ENCODE measurements at regions not wholly inside any gene's neighbourhood (a gene's known extent, or its start where the extent isn't known, plus 50 kb on each side); places are given as distances from the start of the nearest gene placed in this dataset.

DNA sequence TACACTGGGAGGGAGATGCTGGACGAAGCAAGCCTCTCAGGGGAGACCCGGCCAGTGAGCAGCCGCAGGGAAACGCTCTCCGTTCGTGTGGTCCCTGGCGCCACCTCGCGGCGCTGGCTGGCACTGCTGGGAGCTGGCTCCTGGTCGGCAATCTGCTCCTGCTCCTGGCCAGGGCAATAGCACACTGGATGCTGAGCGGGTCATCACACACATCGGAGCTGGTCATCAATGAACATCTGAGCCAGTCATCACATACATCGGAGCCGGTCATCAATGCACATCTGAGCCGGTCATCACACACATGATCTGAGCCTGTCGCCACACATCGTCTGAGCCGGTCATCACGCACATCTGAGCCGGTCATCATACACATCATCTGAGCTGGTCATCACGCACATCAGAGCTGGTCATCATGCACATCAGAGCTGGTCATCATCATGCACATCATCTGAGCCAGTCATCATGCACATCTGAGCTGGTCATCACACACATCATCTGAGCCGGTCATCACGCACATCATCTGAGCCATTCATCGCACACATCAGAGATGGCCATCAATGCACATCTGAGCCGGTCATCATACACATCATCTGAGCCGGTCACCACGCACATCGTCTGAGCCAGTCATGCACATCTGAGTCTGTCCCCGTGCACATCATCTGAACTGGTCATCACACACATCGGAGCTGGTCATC lies 217.3 kb downstream of the RBFOX3 start:
- peak; percentile 76 to 78 for DNase-seq

DNA sequence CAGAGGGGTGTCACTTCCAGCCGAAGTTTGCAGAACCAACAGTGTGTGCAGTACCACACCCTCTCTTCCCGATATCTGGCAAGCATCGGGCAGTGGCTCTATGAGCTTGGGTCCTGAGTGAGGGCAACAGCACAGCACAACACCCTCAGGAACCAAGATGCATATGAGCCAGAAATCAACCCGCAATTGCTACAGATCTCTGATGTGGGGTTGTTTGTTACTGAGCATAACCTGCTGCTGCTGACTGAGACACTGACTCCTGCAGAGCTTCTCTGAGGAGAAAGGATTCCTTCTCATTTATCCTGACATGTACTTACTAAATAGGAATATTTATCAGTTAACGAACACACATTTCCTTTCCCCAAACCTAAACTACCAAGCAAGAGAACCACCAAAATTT lies 218.3 kb downstream of the RBFOX3 start:
- DNase-seq, result no peak

DNA sequence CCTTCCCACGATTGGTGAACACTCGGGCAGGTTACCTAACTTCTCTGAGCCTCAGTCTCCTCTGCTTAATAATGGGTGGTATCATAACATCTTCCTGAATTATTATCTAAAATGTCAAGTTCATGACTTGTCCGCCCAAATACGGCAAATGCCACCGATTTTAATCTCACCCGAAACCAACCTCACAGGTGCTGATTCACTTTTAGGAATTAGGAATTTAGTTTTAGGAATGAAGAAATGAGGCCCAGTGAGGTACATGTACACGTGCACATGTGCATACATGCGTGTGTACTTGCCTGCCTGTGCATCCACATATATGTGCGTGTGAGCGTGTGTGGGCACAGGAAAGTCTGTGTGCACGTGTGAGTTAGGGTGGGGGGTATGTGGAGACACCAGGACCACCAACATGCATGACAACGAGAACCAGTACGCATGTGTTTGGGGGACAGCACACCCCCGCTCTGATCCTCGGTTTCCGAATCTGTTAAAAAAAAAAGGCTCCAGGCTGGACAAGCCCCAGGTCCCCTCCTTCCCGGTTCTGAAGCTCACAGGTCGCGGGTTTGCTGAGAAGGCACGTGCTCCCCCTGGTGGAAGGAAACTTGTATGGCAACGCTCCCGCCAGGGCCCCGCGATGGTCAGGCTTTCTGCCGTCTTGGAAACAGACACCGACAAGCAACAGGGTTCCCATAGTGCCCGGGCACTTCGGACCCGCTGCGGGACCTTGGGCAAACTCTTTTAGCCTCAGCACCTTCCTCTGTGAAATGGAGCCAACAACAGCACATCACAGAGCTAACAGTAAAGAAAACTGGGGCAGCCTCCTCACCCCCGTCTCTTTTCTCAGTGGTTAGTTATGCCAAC lies 219.2 kb downstream of the RBFOX3 start:
- peak; percentile 68 to 71 for DNase-seq

DNA sequence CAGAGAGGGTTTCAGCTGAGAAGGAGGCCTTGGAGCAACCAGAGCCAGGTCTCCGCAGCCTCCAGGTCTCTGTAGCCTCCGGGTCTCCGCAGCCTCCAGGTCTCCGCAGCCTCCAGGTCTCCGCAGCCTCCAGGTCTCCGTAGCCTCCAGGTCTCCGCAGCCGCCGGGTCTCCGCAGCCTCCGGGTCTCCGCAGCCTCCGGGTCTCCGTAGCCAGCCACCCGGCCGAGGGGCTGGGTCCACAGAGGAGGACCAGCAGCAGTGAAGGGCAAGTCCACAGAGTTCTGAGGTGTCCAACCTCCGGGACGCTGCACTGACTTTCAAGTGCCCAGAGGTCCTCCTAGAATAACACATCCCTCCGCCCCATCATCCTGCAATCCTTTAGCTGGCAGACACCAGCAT lies 221.0 kb downstream of the RBFOX3 start:
- no peak for DNase-seq

DNA sequence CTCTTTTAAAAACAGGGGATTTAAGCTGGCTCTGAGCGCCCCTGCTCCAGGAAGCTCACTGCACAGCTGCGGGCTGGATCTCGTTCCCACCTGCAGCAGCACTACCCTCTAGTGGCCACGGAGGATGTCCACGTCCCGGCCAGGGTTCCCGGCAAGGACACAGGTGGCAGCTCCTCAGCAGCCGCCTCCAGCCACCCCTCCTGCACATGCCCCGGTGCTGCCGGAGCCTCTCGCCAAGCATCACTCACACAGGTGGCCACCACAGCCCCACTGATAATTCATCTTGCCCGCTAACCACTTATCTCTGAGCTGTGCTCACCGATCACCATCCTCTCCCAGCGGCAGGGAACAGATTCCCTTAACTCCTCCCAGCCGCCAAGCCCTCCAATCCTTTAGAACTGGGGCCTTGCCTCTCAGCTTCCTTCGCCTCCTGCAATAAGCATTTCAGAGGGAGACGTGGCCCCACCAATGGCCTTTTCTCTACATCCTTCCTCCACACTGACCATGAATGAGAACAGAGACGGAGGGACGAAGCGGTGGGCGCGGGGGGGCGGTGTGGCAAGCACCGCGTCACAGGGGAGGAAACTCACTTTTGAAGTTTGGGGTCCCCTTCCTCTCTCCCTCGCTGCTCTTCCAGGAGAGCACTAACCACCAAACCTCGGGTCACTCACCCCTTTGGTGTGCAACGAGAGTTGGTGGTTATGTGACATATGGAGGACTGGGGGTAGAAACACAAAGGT lies 222.1 kb downstream of the RBFOX3 start:
- no peak for DNase-seq

- no peak for DNase-seq
Observed at GRCh38 chr17:79387783-79388182, 223.1 kb downstream of the RBFOX3 start.

DNA sequence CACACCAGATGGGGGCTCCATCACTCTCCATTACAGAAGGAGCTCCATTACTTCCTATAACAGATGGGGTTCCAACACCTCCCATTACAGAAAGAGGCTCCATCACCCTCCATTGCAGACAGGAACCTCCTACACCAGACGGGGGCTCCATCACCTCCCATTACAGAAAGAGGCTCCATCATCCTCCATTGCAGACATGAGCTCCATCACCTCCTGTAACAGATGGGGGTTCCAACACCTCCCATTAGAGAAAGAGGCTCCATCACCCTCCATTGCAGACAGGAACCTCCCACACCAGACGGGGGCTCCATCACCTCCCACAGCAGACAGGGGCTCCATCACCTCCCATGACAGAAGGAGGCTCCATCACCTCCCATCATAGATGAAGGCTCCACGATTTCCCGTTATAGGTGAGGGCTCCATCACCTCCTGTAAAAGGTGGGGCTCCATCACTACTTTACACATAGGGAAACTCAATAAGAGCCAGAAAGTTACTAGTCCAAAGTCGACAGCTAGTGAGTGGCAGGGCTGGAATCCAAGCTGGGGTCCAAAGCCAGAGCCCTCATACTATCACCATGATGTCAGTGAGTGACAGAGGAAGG lies 224.8 kb downstream of the RBFOX3 start:
- DNase-seq, result no peak

DNA sequence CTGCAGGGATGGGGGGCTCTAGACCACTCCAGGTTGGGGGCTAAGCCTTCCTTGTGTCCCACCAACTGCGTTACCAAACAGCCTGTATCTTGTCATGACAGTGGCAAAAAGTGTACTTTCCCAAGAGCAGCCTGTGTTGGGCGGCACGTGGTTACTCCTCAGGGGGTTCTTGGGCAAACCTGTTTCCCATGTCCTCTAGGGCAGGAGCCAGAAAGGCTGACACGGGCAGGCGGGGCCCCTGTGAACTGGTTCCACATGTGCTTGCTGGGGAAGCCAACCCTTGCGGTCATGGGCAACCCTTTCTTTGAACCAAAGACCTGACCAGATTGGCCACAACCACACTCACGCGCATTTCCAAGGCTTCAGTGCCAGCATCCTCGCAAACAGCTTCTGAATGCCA lies 228.5 kb downstream of the RBFOX3 start:
- DNase-seq, result no peak

DNA sequence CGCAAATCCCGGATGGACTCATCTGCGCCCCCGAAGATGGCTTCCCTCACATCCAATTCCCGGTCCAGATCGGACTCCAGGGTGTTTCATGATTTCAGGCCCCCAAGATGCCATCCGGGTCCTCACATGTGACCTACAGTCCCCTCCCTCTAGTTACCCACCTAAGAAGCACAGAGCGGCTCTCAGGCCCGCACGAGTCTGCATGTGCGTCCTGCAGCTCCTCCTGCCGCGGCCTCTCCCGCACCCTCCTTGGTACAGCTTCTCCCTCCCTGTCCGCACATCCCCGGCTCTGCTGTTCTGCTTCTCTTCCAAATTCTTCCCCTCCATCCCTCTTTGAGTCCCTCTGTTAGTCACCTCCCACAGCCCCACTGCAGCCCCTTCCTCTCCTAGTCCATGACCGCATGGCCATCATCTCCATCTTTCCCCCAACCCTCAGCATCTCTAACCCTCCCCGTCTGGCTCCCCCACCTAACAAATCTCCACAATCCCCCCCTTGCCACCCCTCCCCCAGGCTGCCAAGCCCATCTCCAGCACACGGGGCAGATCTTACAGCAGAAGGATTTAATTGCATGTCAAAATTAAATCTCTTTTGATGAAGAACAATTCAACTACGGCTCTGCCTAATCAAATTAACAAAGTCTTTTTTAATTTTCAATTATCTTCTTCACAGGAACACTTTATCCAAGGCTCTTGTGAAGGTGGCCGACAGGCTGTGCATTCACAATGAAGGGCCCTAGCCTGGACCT lies 231.0 kb downstream of the RBFOX3 start:
- no peak for DNase-seq

- DNase-seq, result no peak
Observed at GRCh38 chr17:79377230-79377786, 233.5 kb downstream of the RBFOX3 start.

DNA sequence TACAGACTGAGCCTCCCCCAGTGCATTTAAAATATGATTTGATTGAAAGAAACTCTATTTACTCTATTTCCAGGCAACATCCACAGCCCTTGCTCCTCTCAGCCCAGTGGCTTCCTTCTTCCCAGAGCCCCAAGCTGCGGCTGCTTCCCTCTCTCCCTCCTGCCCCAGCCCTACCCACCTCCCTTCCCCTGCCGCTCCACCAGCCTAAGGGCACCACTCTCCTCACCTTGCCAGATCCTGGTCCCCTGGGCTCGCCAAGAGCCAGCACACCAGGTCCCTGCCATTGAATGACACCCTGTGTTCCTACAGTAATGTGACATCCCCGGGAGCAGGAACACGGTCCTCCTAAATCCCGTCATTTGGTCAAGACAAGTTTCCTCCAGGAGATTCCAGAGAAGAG lies 236.0 kb downstream of the RBFOX3 start:
- DNase-seq, result no peak

DNA sequence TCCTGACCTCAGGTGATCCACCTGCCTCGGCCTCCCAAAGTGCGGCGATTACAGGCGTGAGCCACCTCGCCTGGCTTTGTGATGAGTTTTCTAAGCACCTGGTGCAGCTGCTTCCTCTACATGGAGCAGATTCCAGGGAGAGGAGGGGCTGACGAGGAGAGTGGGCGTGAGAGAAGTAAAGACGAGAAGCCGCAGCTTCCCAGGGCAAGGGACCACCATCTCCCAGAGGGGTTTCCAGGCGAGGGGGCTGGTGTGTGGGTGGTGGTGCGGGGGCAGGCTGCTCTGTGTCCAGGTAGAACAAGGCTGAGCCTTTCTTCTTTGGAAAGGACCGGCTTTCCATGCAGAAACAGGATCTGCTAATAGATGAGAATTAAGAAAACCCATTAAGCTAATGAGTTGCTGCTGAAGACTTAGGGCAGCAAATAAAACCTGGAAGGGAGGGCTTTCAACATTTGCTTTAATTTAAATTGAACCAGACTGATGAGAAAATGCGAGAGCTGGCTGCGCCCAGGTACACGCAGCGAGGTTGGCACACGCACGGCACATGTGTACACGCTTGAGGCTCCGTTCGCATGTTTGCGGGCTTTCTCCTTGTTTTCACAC lies 236.7 kb downstream of the RBFOX3 start:
- no peak for DNase-seq

DNA sequence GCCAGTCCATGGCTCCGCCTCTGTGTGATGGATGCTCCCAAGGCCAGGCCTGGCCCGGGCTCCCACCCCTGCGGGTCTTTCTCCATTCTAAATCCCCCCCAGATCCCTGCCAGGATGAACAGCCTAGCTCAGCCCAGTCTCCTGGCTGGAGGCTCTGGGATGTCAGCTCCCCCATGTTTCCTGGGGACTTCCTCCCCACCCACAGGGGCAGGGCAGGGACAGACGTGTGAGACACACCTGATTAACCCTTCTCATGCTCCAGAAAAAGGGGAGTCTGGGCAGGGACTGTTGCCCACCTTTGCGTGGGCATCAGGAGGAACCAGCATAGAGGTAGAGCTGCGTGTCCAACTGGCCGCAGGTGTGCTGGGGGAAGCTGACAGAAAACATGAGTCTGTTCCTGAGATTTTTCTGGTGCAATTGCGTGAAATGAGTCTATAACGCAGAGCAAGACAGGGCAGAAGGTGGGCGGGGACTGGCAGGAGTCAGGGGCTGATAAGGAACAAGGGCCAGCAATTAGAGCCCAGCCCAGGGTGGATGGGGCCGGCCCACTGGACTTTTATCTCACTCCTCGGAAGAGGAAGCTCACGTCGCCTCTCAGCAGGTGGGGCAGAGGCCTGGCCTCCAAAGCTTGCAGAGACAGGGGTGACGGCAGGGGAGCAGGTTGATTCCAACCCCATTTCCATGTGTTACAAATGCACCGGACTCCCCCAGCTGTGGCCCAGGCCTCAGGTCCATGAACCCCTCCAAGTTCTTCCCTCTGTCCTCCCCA lies 238.2 kb downstream of the RBFOX3 start:
- no peak for DNase-seq

DNA sequence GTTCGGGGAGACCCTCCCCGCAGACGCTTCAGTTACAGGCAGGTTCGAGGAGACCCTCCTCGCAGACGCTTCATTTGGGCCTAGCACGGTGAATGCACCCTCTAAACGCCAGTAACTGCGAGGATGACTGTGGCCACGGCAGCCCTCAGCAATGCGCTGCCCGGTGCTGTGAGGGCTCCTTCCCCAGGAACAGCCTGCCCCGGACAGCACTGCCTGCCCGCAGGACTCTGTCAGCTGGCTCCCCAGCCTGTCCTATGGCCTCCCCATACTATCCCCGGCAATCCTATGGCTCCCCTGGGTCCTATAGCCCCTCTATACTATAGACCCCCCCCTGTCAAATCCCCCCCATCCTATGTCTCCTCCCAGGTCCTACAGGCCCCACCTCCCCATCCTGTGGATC lies 238.9 kb downstream of the RBFOX3 start:
- DNase-seq, result no peak

- DNase-seq, result no peak
Observed at GRCh38 chr17:79370594-79370993, 240.3 kb downstream of the RBFOX3 start.

- no peak for DNase-seq
Observed at GRCh38 chr17:79370126-79370525, 240.7 kb downstream of the RBFOX3 start.

GRCh38 chr17:79369532-79369931 lies 241.3 kb downstream of the RBFOX3 start:
- DNase-seq, result no peak

DNA sequence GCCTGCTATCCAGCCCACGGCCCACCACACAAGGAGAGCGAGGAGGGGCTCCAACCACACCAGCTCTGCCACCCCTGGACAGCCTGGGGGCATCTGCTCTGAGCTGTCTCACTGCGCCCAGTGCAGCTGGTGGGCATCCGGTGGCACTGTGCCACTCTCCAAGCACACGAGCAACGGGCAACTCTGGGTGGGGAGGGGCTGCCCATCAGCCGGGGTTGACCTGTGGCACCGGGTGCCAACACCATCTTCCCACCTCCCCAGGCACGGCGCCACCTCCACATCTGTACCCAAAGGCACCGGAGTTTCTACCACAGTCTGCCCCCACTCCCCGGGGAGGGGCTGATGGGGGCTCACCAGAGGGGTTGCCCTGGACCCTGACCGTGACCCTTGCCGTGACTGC lies 241.8 kb downstream of the RBFOX3 start:
- DNase-seq, result no peak

GRCh38 chr17:79368521-79368920 lies 242.3 kb downstream of the RBFOX3 start:
- DNase-seq, result no peak

DNA sequence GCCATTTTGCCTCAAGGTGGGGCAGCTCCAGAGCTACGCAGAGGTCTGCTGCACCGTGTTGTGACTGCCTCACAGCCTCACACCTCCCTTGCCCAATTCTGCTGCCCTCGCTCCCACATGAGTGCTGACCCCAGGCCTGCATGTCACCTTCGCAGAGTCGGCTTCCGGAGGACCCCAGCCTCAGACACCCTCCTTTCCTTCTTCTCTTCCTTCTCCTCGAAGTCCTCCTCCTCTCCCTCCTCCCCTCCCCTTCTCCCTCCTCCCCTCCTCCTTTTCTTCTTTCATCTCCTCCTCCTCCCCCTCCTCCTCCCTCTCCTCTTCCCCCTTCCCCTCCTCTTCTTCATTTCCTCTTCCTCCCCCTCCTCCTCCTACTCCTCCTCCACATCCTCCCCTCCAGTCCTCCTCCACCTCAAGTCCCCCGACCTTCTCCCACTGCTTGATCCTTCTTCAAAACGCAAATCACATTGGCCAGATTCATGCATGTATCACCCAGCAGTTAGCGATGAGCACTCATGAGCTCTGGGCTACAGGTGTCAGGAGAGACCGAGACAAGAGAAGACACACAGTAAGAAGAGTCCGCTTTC lies 243.8 kb downstream of the RBFOX3 start:
- DNase-seq, result no peak
